CD4-positive, alpha-beta T cell treated with Interleukin-2 at 100 ng/mL for 4 hours (primary cell): ENCODE measurements at regions not wholly inside any gene's neighbourhood (a gene's known extent, or its start where the extent isn't known, plus 50 kb on each side); places are given as distances from the start of the nearest gene placed in this dataset.
"Not testable (repeated sequence)": the region's sequence is repeated elsewhere in the genome, so short reads cannot be mapped to it uniquely, and the experiment has no call there.

Experiments used
- DNase-seq: peaks from one replicate; pipeline ENCODE4 v3.0.0-alpha.2; 2020; ENCODE audit warnings: low spot score

GRCh38 chr2:146467425-146467824, 1377.4 kb upstream of the ACVR2A start:
- no peak for DNase-seq

DNA sequence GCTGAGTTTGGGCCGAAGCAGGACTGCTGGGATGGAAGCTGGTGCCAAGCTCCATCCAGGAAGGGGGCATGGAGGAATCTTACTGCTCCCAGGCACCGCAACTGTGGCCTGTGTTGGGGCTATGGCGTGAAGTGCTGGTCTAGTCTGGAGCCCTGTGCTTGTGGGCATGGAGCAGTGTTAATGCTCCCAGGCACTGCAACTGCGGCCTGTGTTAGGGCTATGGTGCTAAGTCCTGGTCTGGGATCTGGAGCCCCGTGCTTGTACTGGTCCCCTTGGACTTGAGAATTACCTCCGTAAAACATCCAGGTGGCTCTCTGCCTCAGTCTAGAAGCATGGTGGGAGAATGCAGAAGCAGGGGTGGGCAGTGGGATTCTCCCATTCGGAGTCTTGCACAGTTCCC, 1379.4 kb upstream of the ACVR2A start:
- DNase-seq, result no peak

- DNase-seq, result no peak
These were observed 1383.8 kb upstream of the ACVR2A start for GRCh38 chr2:146461068-146461467.

- no peak for DNase-seq
These were observed 1386.2 kb upstream of the ACVR2A start for GRCh38 chr2:146458585-146458984.

DNA sequence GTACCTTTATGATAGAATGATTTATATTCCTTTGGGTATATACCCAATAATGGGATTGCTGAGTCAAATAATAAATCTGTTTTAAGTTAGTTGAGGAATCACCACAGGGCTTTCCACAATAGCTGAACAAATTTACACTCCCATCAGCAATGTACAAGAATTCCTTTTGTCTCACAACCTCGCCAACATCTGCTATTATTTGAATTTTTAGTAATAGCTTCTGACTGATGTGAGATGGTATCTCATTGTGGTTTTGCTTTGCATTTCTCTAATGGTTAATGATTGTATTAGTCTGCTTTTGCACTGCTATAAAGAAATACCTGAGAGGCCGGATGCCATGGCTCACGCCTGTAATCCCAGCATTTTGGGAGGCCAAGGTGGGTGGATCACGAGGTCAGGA, 1387.6 kb upstream of the ACVR2A start:
- no peak for DNase-seq

- no peak for DNase-seq
These were observed 1389.5 kb upstream of the ACVR2A start for GRCh38 chr2:146455325-146455724.

DNA sequence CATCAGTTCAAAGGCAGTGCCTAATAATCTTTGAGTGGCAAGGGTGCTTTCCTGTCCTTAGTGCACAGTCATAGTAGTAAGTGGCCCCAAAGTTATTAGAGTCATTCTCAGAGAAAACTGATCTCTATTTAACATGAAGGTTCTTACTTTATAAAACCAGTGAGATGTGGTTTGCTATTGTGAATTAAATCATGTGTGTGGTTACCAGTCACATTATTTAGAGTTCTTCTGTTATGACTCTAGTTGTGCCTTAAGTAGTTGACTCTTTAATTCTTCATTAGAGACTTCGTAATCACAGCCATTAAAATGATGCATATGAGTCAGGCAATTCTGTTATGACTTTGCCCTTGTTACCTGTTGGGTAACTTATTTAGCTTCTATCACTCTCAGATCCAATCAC, 1392.9 kb upstream of the ACVR2A start:
- no peak for DNase-seq

GRCh38 chr2:146450131-146450530, 1394.7 kb upstream of the ACVR2A start:
- no peak for DNase-seq

- no peak for DNase-seq
These were observed 1399.8 kb upstream of the ACVR2A start for GRCh38 chr2:146444987-146445386.

- DNase-seq, result no peak
These were observed 1400.7 kb upstream of the ACVR2A start for GRCh38 chr2:146444085-146444484.

DNA sequence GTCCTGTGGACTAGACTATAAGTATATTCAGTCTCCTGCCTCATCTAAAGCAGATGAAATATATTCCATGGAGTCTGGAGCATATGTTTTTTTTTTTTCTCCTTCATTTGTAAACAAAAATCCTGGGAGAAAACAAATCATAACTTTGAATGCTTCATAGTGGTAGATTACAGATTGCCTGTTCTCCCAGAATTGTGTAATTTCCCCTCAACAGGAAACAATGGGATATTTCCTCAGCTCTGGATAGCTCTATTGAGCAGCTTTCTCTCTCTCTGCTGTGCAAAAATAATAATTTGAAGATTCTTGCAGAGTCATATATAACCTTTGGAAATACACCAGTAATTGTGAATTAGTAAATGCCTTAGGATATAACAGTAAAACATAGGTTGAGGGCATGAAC, 1406.6 kb upstream of the ACVR2A start:
- DNase-seq, result no peak

DNA sequence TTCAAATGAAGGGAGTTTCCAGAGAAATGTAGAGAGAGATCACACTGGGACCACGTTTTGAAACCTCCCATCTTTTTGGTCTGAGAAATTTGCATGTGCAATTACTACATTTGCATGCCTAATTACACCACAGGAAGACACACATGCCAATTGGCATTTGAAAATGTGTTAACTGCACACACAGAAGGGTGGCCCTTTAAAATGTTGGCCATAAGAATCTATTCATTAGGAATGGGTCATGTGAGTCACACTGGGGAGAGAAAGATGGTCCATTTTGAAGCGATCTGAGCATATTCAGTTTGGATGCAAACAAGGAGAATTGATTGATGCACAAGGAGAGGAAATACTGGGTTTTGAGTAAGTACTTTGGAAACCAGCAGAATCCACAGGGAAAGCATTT, 1407.1 kb upstream of the ACVR2A start:
- DNase-seq, result no peak

GRCh38 chr2:146433116-146433875, 1411.5 kb upstream of the ACVR2A start:
- no peak for DNase-seq

DNA sequence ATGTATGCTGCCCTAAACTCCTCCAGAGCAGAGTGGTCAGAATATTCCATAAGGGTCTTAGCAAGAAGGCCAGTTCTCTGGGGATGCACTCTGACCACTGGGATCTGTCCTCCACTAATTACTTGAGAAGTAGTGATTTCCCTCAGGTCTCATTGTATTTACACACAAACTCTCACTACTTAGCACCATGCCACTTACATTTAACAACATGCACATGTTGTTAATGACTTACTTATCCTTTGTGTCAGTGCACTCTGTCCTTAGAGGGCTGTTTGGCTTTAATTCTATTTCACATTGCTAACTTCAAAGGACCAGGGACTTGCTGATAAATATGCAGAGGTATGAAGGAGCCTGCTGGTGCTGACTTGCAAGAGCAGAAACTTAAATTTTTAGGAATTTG, 1415.5 kb upstream of the ACVR2A start:
- DNase-seq, result no peak

GRCh38 chr2:146417942-146418341, 1426.9 kb upstream of the ACVR2A start:
- DNase-seq, result no peak

- DNase-seq, result no peak
These were observed 1429.5 kb upstream of the ACVR2A start for GRCh38 chr2:146415291-146415690.

DNA sequence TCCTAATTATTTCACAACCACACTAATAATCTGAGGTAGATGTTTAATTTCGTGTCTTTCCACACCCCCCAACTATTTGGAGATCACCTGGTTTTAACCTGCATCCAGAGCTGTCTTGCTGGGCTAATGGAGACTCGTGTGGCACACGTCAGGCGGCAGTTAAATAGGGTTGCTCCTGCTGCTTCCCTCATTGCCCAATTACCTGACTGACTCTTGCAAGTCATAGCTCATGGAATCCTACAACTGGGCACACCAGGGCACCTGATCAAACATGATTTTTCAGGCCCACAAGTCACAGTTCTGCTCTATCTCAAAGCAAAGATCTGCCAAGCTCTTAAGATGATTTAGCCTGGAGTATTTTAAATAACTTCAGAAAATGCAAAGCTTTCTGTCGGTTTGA, 1430.4 kb upstream of the ACVR2A start:
- DNase-seq, result no peak

GRCh38 chr2:146413086-146413610, 1431.7 kb upstream of the ACVR2A start:
- no peak for DNase-seq

- DNase-seq, result no peak
These were observed 1432.2 kb upstream of the ACVR2A start for GRCh38 chr2:146412625-146413024.

DNA sequence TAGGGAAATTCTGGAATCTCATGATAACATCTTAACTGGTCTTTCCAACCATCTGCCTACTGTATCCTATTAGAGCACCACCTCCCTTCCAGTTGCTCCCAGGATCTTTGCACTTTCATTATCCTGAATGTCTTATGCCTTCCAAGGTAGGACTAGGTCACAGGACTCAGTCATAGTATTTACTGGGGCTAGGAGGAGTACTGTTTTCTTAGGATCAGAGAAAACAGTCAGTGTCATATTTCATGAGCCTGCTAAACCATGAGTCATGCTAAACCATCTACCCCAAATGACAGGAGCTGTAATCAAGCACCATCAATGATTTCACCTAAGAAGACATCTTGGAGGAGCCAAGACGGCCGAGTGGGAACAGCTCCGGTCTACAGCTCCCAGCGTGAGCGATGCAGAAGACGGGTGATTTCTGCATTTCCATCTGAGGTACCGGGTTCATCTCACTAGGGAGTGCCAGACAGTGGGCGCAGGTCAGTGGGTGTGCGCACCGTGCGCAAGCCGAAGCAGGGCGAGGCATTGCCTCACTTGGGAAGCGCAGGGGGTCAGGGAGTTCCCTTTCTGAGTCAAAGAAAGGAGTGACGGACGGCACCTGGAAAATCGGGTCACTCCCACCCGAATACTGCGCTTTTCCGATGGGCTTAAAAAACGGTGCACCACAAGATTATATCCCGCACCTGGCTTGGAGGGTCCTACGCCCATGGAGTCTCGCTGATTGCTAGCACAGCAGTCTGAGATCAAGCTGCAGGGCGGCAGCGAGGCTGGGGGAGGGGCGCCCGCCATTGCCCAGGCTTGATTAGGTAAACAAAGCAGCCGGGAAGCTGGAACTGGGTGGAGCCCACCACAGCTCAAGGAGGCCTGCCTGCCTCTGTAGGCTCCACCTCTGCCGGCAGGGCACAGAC, 1439.2 kb upstream of the ACVR2A start:
- DNase-seq, result not testable (repeated sequence)

DNA sequence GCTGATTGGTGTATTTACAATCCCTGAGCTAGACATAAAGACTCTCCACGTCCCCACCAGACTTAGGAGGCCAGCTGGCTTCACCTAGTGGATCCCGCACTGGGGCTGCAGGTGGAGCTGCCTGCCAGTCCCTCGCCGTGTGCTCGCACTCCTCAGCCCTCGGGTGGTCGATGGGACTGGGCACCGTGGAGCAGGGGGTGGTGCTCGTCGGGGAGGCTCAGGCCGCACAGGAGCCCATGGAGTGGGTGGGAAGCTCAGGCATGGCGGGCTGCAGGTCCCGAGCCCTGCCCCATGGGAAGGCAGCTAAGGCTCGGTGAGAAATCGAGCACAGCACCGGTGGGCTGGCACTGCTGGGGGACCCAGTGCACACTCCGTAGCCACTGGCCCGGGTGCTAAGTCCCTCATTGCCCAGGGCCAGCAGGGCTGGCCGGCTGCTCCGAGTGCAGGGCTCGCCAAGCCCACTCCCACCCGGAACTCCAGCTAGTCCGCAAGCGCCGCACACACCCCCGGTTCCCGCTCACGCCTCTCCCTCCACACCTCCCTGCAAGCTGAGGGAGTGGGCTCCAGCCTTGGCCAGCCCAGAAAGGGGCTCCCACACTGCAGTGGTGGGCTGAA, 1441.2 kb upstream of the ACVR2A start:
- not testable (repeated sequence) for DNase-seq

- no peak for DNase-seq
These were observed 1452.2 kb upstream of the ACVR2A start for GRCh38 chr2:146392631-146393030.

DNA sequence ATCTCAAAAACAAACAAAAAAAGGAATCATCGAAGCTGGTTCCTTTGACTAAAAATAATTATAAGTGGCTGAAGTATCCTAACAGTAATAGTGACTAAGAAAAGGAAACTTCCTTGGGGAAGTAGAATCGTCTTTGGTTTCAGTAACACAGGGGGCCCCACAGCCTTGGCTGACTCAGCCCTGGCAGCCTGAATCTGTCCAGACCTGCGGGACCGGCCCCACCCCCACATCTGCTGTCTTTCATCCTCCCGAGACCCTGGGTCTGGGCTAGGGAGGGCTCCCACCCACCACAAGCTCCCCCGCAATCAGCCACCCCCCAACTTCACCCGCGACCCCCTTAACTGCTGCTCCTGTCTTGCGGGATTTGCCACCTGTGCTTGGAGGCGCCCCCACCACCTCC, 1452.6 kb upstream of the ACVR2A start:
- no peak for DNase-seq
